HG03039 (cell line): ENCODE measurements at regions not wholly inside any gene's neighbourhood (a gene's known extent, or its start where the extent isn't known, plus 50 kb on each side); places are given as distances from the start of the nearest gene placed in this dataset.

Experiments used
- ATAC-seq: cut with Tn5 transposase; IDR thresholded peaks from one replicate; pipeline ENCODE4 v1.9.1; 2021; ENCODE audit warnings: mild to moderate bottlenecking, moderate library complexity; ENCODE audit not compliant: unreplicated experiment

GRCh38 chr19:28859811-28860210 is 353.1 kb downstream of the UQCRFS1 start:
- no peak for ATAC-seq

GRCh38 chr19:28858933-28859332 is 354.0 kb downstream of the UQCRFS1 start:
- ATAC-seq = no peak

- no peak for ATAC-seq
These were observed 355.0 kb downstream of the UQCRFS1 start for GRCh38 chr19:28857967-28858366.

GRCh38 chr19:28855216-28855615 is 357.7 kb downstream of the UQCRFS1 start:
- no peak for ATAC-seq

- no peak for ATAC-seq
These were observed 365.5 kb downstream of the UQCRFS1 start for GRCh38 chr19:28847468-28847867.

- ATAC-seq = no peak
These were observed 366.7 kb downstream of the UQCRFS1 start for GRCh38 chr19:28846094-28846812.

- ATAC-seq = no peak
These were observed 369.0 kb downstream of the UQCRFS1 start for GRCh38 chr19:28843761-28844492.

- ATAC-seq = no peak
These were observed 371.4 kb downstream of the UQCRFS1 start for GRCh38 chr19:28841531-28841930.

GRCh38 chr19:28840891-28841290 is 372.1 kb downstream of the UQCRFS1 start:
- ATAC-seq = no peak

- no peak for ATAC-seq
These were observed 373.5 kb downstream of the UQCRFS1 start for GRCh38 chr19:28839455-28839854.

GRCh38 chr19:28838909-28839308 is 374.0 kb downstream of the UQCRFS1 start:
- ATAC-seq = no peak

GRCh38 chr19:28836421-28836820 is 376.5 kb downstream of the UQCRFS1 start:
- ATAC-seq = no peak

- ATAC-seq = no peak
These were observed 378.0 kb downstream of the UQCRFS1 start for GRCh38 chr19:28834996-28835395.

- ATAC-seq = no peak
These were observed 381.5 kb downstream of the UQCRFS1 start for GRCh38 chr19:28831462-28831861.

- no peak for ATAC-seq
These were observed 383.2 kb downstream of the UQCRFS1 start for GRCh38 chr19:28829762-28830161.

- ATAC-seq = no peak
These were observed 383.6 kb downstream of the UQCRFS1 start for GRCh38 chr19:28829359-28829758.

- ATAC-seq = no peak
These were observed 384.6 kb downstream of the UQCRFS1 start for GRCh38 chr19:28828276-28828870.

GRCh38 chr19:28827382-28827781 is 385.6 kb downstream of the UQCRFS1 start:
- ATAC-seq = no peak

GRCh38 chr19:28823338-28823961 is 389.5 kb downstream of the UQCRFS1 start:
- ATAC-seq = no peak

- ATAC-seq = no peak
These were observed 392.7 kb downstream of the UQCRFS1 start for GRCh38 chr19:28820289-28820688.

GRCh38 chr19:28815257-28815656 is 397.7 kb downstream of the UQCRFS1 start:
- no peak for ATAC-seq

GRCh38 chr19:28794301-28794700 is 418.6 kb downstream of the UQCRFS1 start:
- no peak for ATAC-seq
